Kidney (tissue), 13 donors: ENCODE measurements at regions not wholly inside any gene's neighbourhood (a gene's known extent, or its start where the extent isn't known, plus 50 kb on each side); places are given as distances from the start of the nearest gene placed in this dataset.
A peak's percentile ranks its signal among the peaks of the same experiment; 100 is the strongest.

Source experiments
- DNase-seq, 5 donors: peaks; one replicate each; pipeline ENCODE4 v3.0.0-alpha.2; 2013 to 2020
- FAIRE-seq: peaks from 2 replicates; lab custom pipeline; 2012; peaks lifted over from hg19 to GRCh38; lab: Jason Lieb, UNC
- H3K27ac ChIP-seq, 2 donors: one replicate each; pipeline ENCODE4 v1.7.0; 2013; ENCODE audit warnings: low read depth in 2 of 2, low read length in 2 of 2, inconsistent platforms in 1 of 2
- H3K27me3 ChIP-seq: one replicate; pipeline ENCODE4 v1.7.1; 2013; ENCODE audit warnings: low read length, inconsistent platforms; ENCODE audit not compliant: control insufficient read depth, insufficient read depth
- H3K36me3 ChIP-seq, 3 donors: one replicate each; pipeline versions ENCODE4 v1.7.0 to v1.7.1; 2013; ENCODE audit warnings: low read length in 3 of 3, control low read depth in 1 of 3, inconsistent platforms in 1 of 3; ENCODE audit not compliant: insufficient read depth in 3 of 3, control insufficient read depth in 2 of 3
- H3K4me1 ChIP-seq, 3 donors: one replicate each; pipeline versions ENCODE4 v1.7.0 to v1.7.1; 2013; ENCODE audit warnings: low read length in 3 of 3, inconsistent platforms in 1 of 3, low read depth in 1 of 3; ENCODE audit not compliant: control insufficient read depth in 2 of 3, insufficient read depth in 2 of 3
- H3K4me3 ChIP-seq, 3 donors: one replicate each; pipeline versions ENCODE4 v1.7.0 to v1.8.1; 2013; ENCODE audit warnings: low read length in 3 of 3, control low read depth in 1 of 3, inconsistent platforms in 1 of 3
- H3K9ac ChIP-seq, 3 donors: one replicate each; pipeline versions ENCODE4 v1.7.0 to v1.7.1; 2013; ENCODE audit warnings: low read length in 3 of 3, control low read depth in 1 of 3, inconsistent platforms in 1 of 3
- H3K9me3 ChIP-seq, 3 donors: one replicate each; pipeline versions ENCODE4 v1.7.0 to v1.7.1; 2013; ENCODE audit warnings: low read length in 3 of 3, control low read depth in 1 of 3, inconsistent platforms in 1 of 3; ENCODE audit not compliant: control insufficient read depth in 2 of 3, insufficient read depth in 1 of 3
- intact Hi-C: fragments of 100-400 bp; cut with DNase I; formaldehyde crosslinking; loops from one replicate; pipeline ENCODE4 v1.11.1; 2022
- TF ChIP-seq, protein P1 (sequence below): IDR thresholded peaks from 3 replicates; pipeline ENCODE4 v1.5.1; 2012; ENCODE audit warnings: mild to moderate bottlenecking, moderate library complexity, borderline replicate concordance; ENCODE audit not compliant: insufficient read depth; ENCODE audit errors: extremely low read depth
- donor health status: control.
- donor health status: control.
- donor health status: control.
- donor health status: control.
- donor health status: control.
- donor health status: DM: yes; HTN: yes; CAD: no.
- donor health status: Normal renal cell carcinoma (clear cell type).

DNA sequence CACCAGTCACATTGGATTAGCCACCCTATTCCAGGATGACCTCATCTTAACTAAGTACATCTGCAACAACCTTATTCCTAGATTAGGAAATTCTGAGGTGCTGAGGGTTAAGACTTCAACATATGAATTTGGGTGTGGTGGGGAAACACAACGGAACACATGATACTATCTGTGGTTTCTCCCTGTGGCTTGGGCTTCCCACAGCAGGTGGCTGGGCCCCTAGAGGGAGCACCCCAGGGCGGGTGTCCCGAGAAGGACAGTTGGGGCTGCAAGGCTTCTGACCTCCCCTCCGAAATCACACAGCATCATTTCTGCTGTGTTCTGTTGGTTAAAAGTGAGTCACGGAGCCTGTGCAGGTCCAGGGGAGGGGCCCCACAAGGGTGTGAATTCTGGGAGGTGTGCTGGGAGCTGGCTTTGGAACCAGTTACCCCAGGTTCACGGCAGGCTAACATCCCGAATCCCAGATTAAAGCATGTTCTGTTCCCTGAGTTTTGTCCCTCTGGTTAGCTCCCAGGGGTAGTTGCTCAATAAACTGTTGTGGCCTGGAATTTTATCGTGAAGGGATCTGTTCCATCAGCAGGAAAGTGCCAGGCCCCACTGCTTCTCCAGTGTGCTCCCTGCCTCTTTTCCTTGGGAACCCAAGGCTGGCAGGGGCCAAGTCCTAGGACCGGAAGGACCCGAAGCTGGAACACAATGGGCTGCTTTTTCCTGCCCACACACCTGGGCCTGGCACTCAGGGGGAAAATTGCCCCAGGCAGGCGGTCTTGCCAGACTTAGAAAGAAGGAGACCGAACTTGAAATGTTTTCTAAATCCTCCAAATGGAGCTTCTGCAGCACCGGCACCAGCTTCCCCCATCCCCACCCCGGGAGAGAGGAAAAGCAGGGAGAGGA is 154.0 kb upstream of the WNT4 start:
- Histone ChIP-seq H3K36me3 (no peaks in the 10 kb centered on the region), H3K9ac (no peak overlapping the region), H3K27ac (no peak overlapping the region), H3K9me3 (no peaks in the 10 kb centered on the region), H3K4me3 (no peak overlapping the region), H3K27me3 (no peaks in the 10 kb centered on the region), H3K4me1 (no peaks in the 10 kb centered on the region)
- FAIRE-seq (no peak), DNase-seq (peak in 3 of 5 donors; percentile 36 to 39 (median 37))
- TF ChIP-seq, protein P1, sequence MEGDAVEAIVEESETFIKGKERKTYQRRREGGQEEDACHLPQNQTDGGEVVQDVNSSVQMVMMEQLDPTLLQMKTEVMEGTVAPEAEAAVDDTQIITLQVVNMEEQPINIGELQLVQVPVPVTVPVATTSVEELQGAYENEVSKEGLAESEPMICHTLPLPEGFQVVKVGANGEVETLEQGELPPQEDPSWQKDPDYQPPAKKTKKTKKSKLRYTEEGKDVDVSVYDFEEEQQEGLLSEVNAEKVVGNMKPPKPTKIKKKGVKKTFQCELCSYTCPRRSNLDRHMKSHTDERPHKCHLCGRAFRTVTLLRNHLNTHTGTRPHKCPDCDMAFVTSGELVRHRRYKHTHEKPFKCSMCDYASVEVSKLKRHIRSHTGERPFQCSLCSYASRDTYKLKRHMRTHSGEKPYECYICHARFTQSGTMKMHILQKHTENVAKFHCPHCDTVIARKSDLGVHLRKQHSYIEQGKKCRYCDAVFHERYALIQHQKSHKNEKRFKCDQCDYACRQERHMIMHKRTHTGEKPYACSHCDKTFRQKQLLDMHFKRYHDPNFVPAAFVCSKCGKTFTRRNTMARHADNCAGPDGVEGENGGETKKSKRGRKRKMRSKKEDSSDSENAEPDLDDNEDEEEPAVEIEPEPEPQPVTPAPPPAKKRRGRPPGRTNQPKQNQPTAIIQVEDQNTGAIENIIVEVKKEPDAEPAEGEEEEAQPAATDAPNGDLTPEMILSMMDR, result no peak
- intact Hi-C loops, result no loop called here

DNA sequence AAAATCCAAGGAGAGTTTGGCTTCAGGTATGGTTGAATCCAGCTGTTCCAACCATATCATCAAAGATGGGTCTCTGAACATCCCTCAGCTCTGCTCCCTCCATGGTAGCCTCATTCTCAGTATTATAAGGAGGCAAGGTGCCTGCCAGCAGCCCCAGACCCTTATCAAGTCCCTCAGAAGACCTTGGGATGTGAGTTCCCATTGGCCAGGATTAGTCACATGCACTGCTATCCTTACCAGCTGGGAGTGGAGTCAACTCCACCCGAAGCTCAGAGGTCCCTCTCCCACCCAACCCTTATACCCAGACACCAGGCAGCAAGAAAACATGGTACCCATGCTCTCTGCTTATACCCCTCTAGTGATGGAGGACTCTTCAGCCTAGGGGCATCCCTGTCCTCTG is 153.7 kb upstream of the ZBTB40 start:
- intact Hi-C loops, result no loop called here
- no peaks in the 10 kb centered on the region for H3K27me3 ChIP-seq
- H3K36me3 ChIP-seq, result no peaks in the 10 kb centered on the region
- H3K9me3 ChIP-seq, result no peaks in the 10 kb centered on the region
- no peaks in the 10 kb centered on the region for H3K4me1 ChIP-seq
- H3K9ac ChIP-seq, result no peak overlapping the region
- H3K4me3 ChIP-seq, result no peak overlapping the region
- TF ChIP-seq, protein P1, result no peak
- FAIRE-seq (no peak), DNase-seq (peak in 2 of 5 donors; percentile 6 to 12)
- H3K27ac ChIP-seq, result no peak overlapping the region

DNA sequence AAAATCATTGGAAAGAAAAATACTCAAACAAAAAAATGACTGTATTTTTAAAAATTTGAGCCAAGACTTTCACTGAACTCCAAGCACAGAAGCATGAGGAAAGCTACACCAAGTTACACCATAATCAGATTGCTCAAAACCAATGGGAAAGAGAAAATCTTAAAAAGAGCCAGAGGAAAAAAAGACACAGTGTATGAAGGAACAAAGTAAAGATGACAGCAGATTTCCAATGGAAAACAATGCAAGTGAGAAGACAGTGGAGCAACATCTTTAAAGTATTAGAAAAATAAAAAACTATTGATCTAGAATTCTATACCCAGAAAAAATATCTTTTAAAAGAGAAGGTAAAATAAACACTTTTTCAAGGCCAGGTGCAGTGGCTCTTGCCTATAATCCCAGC is 147.8 kb upstream of the ZBTB40 start:
- no peak for DNase-seq
- intact Hi-C loops, result no loop called here
- no peak overlapping the region for H3K9ac ChIP-seq
- no peak overlapping the region for H3K4me3 ChIP-seq
- H3K4me1 ChIP-seq, result no peaks in the 10 kb centered on the region
- no peaks in the 10 kb centered on the region for H3K27me3 ChIP-seq
- H3K36me3 ChIP-seq, result no peaks in the 10 kb centered on the region
- no peak for FAIRE-seq
- H3K9me3 ChIP-seq, result peaks cover 0 to 2% (median 0%) of the 10 kb centered on the region in 3 donors
- TF ChIP-seq, protein P1, result no peak
- no peak overlapping the region for H3K27ac ChIP-seq
